ENCODE measurements at regions not wholly inside any gene's neighbourhood (a gene's known extent, or its start where the extent isn't known, plus 50 kb on each side); places are given as distances from the start of the nearest gene placed in this dataset.

GRCh38 chr20:20802328-20802727, 89.9 kb upstream of the RALGAPA2 start:
- Histone ChIP-seq H3K27ac (ENCODE audit: extremely low read length, insufficient read depth, low read length) (no peak overlapping the region), H3K36me3 (replicated peaks in 1 of 2; ENCODE audit: control insufficient read depth in 1 of 2, insufficient read depth in 2 of 2, low read length in 2 of 2) (no peaks in the 10 kb centered on the region), H3K9me3 (ENCODE audit: low read length) (no peaks in the 10 kb centered on the region), H3K4me3 (replicated peaks in 1 of 3; ENCODE audit: insufficient read depth in 1 of 3, low read depth in 2 of 3, low read length in 3 of 3) (no peak overlapping the region), H3K4me1 (ENCODE audit: insufficient read depth, low read length) (peaks cover 4% of the 10 kb centered on the region; the same call in 1 of the 2 replicates), H4K20me1 (ENCODE audit: insufficient read depth, low read length) (no peaks in the 10 kb centered on the region), H3K79me2 (ENCODE audit: insufficient read depth, low read length) (no peaks in the 10 kb centered on the region), H2AFZ (ENCODE audit: low read length) (no peak overlapping the region), H3K9ac (ENCODE audit: insufficient read depth, low read depth, low read length) (no peak overlapping the region), H3K27me3 (ENCODE audit: control insufficient read depth in 1 of 2, insufficient read depth in 2 of 2, low read length in 2 of 2) (peaks cover 7 to 31% of the 10 kb centered on the region in 2 experiments; a peak in 3 of 5 replicates), H3K4me2 (ENCODE audit: low read depth, low read length) (no peak overlapping the region)
- ATAC-seq: no peak
- DNase-seq (ENCODE audit: low spot score): no peak
- intact Hi-C loops (cut with micrococcal nuclease; ENCODE audit: unreplicated experiment): loop anchor here (10.0 kb wide), 1 partner anchor 568 kb away; no protein-coding TSS in a partner anchor
- FAIRE-seq: no peak
- TF ChIP-seq NFE2 (CRISPR knock-in tag; IDR thresholded peaks at IDR 0.05) (0 out of 2 replicates have a peak, but pooled peaks have one; percentile 18), FOSL2 (CRISPR knock-in tag; IDR thresholded peaks at IDR 0.05) (peak; percentile 56)
- TF ChIP-seq, protein P1, sequence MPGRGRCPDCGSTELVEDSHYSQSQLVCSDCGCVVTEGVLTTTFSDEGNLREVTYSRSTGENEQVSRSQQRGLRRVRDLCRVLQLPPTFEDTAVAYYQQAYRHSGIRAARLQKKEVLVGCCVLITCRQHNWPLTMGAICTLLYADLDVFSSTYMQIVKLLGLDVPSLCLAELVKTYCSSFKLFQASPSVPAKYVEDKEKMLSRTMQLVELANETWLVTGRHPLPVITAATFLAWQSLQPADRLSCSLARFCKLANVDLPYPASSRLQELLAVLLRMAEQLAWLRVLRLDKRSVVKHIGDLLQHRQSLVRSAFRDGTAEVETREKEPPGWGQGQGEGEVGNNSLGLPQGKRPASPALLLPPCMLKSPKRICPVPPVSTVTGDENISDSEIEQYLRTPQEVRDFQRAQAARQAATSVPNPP (CRISPR knock-in tag; IDR thresholded peaks at IDR 0.05): no peak
- 56% methylated on average over 3 of the region's 3 CpGs for WGBS (ENCODE audit: low lambda C conversion rate)
- in situ Hi-C loops (cut with HindIII; ENCODE audit: extremely low pct_ligation_motif_present, low pct_unique_long_range_greater_than_20kb): no loop called here
- CTCF ChIA-PET (ENCODE audit: low intra/inter-chr PET ratio, low total read pairs): no interaction called here
- BruUV-seq (replicated peaks): no TSS peak
- POLR2A ChIA-PET: no interaction called here

- Histone ChIP-seq H3K36me3 (replicated peaks in 1 of 2; ENCODE audit: control insufficient read depth in 1 of 2, insufficient read depth in 2 of 2, low read length in 2 of 2) (no peaks in the 10 kb centered on the region), H3K4me2 (ENCODE audit: low read depth, low read length) (no peak overlapping the region), H3K79me2 (ENCODE audit: insufficient read depth, low read length) (no peaks in the 10 kb centered on the region), H3K4me1 (ENCODE audit: insufficient read depth, low read length) (peaks cover 6% of the 10 kb centered on the region; the same call in 1 of the 2 replicates), H3K4me3 (replicated peaks in 1 of 3; ENCODE audit: insufficient read depth in 1 of 3, low read depth in 2 of 3, low read length in 3 of 3) (no peak overlapping the region), H3K9me3 (ENCODE audit: low read length) (no peaks in the 10 kb centered on the region), H3K27me3 (ENCODE audit: control insufficient read depth in 1 of 2, insufficient read depth in 2 of 2, low read length in 2 of 2) (peaks cover 2 to 6% of the 10 kb centered on the region in 2 experiments; a peak in 2 of 5 replicates), H3K27ac (ENCODE audit: extremely low read length, insufficient read depth, low read length) (no peak overlapping the region), H2AFZ (ENCODE audit: low read length) (no peak overlapping the region), H3K9ac (ENCODE audit: insufficient read depth, low read depth, low read length) (no peak overlapping the region), H4K20me1 (ENCODE audit: insufficient read depth, low read length) (no peaks in the 10 kb centered on the region)
- ATAC-seq (no peak), FAIRE-seq (no peak), DNase-seq (ENCODE audit: low spot score) (no peak)
- intact Hi-C loops (cut with micrococcal nuclease; ENCODE audit: unreplicated experiment): loop anchor here (10.0 kb wide), 1 partner anchor 565 kb away; no protein-coding TSS in a partner anchor
- WGBS (ENCODE audit: low lambda C conversion rate): 44% methylated on average over 6 of the region's 6 CpGs
- BruUV-seq (replicated peaks): no TSS peak
- TF ChIP-seq MIER2 (CRISPR knock-in tag; IDR thresholded peaks at IDR 0.05) (no peak), ZNF160 (CRISPR knock-in tag; IDR thresholded peaks at IDR 0.05) (no peak), ARNTL (CRISPR knock-in tag; IDR thresholded peaks at IDR 0.05) (no peak), TOE1 (CRISPR knock-in tag; IDR thresholded peaks at IDR 0.05) (no peak), IRX3 (CRISPR knock-in tag; IDR thresholded peaks at IDR 0.05; ENCODE audit: borderline replicate concordance, low read depth) (no peak), ZBTB38 (CRISPR knock-in tag; IDR thresholded peaks at IDR 0.05) (no peak), ARHGAP35 (CRISPR knock-in tag; IDR thresholded peaks at IDR 0.05; ENCODE audit: borderline replicate concordance) (no peak), U2AF1 (optimal IDR thresholded peaks at IDR 0.05; ENCODE audit: low read depth, low read length) (no peak), ATF1 (CRISPR knock-in tag; IDR thresholded peaks at IDR 0.05) (no peak)
- TF ChIP-seq, protein P2, sequence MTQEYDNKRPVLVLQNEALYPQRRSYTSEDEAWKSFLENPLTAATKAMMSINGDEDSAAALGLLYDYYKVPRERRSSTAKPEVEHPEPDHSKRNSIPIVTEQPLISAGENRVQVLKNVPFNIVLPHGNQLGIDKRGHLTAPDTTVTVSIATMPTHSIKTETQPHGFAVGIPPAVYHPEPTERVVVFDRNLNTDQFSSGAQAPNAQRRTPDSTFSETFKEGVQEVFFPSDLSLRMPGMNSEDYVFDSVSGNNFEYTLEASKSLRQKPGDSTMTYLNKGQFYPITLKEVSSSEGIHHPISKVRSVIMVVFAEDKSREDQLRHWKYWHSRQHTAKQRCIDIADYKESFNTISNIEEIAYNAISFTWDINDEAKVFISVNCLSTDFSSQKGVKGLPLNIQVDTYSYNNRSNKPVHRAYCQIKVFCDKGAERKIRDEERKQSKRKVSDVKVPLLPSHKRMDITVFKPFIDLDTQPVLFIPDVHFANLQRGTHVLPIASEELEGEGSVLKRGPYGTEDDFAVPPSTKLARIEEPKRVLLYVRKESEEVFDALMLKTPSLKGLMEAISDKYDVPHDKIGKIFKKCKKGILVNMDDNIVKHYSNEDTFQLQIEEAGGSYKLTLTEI (CRISPR knock-in tag; conservative IDR thresholded peaks at IDR 0.05): no peak
- CTCF ChIA-PET (ENCODE audit: low intra/inter-chr PET ratio, low total read pairs): no interaction called here
- POLR2A ChIA-PET: no interaction called here
- in situ Hi-C loops (cut with HindIII; ENCODE audit: extremely low pct_ligation_motif_present, low pct_unique_long_range_greater_than_20kb): no loop called here
These were observed 87.4 kb upstream of the RALGAPA2 start for GRCh38 chr20:20799716-20800312.
